ENCODE measurements at regions not wholly inside any gene's neighbourhood (a gene's known extent, or its start where the extent isn't known, plus 50 kb on each side); places are given as distances from the start of the nearest gene placed in this dataset.

GRCh38 chr7:63071396-63071795 is 927.3 kb upstream of the ZNF722 start:
- TF ChIP-seq POLR2A (IDR thresholded peaks at IDR 0.05) (no peak), CTCF (IDR thresholded peaks at IDR 0.05) (no peak)
